AG10803 (cell line): ENCODE measurements at regions not wholly inside any gene's neighbourhood (a gene's known extent, or its start where the extent isn't known, plus 50 kb on each side); places are given as distances from the start of the nearest gene placed in this dataset.

Experiments used
- DNase-seq: peaks from one replicate; pipeline ENCODE4 v3.0.0; 2010; ENCODE audit warnings: low read depth
- H3K4me3 ChIP-seq: 2 replicates; pipeline ENCODE4 v1.5.1; 2011; ENCODE audit warnings: mild to moderate bottlenecking, low read length, control low read depth
- CTCF ChIP-seq: conservative IDR thresholded peaks from 2 replicates; pipeline ENCODE4 v1.5.1; 2011; ENCODE audit warnings: mild to moderate bottlenecking, low read length, control low read depth, inconsistent platforms

GRCh38 chr1:209240351-209240750 lies 343.2 kb upstream of the CAMK1G start:
- TF ChIP-seq CTCF = no peak
- DNase-seq = no peak
- H3K4me3 ChIP-seq = no peak overlapping the region

- no peak overlapping the region for H3K4me3 ChIP-seq
- no peak for TF ChIP-seq CTCF
- peak; percentile 25 for DNase-seq
Observed at GRCh38 chr1:209241487-209241886, 342.0 kb upstream of the CAMK1G start.

GRCh38 chr1:209248649-209249279 lies 334.8 kb upstream of the CAMK1G start:
- TF ChIP-seq CTCF = peak; percentile 89
- no peak overlapping the region for H3K4me3 ChIP-seq
- peak; percentile 56 for DNase-seq

GRCh38 chr1:209249280-209249670 lies 334.2 kb upstream of the CAMK1G start:
- no peak overlapping the region for H3K4me3 ChIP-seq
- DNase-seq = no peak
- no peak for TF ChIP-seq CTCF

GRCh38 chr1:209249785-209250440 lies 333.6 kb upstream of the CAMK1G start:
- DNase-seq = no peak

GRCh38 chr1:209250861-209251636 lies 332.5 kb upstream of the CAMK1G start:
- H3K4me3 ChIP-seq = no peak overlapping the region
- no peak for TF ChIP-seq CTCF
- no peak for DNase-seq

More at GRCh38 chr1:209249785-209250440, 333.6 kb upstream of the CAMK1G start:
- H3K4me3 ChIP-seq = no peak overlapping the region
- no peak for TF ChIP-seq CTCF
